NCI-H146 treated with DMSO at 0.1 percent for 48 hours (cell line): ENCODE measurements at regions not wholly inside any gene's neighbourhood (a gene's known extent, or its start where the extent isn't known, plus 50 kb on each side); places are given as distances from the start of the nearest gene placed in this dataset.
"Not testable (repeated sequence)": the region's sequence is repeated elsewhere in the genome, so short reads cannot be mapped to it uniquely, and the experiment has no call there.

Experiments
- DNase-seq: peaks from one replicate; lab custom pipeline; 2025; ENCODE audit not compliant: unreplicated experiment; lab: John Stamatoyannopoulos, UW

GRCh38 chr6:84892671-84893070, 128.3 kb upstream of the TBX18 start:
- no peak for DNase-seq

- no peak for DNase-seq
Measured at GRCh38 chr6:84882768-84883766, 118.7 kb upstream of the TBX18 start.

- not testable (repeated sequence) for DNase-seq
Measured at GRCh38 chr6:84879385-84879784, 115.0 kb upstream of the TBX18 start.

- DNase-seq: no peak
Measured at GRCh38 chr6:84877515-84878210, 113.3 kb upstream of the TBX18 start.

- no peak for DNase-seq
Measured at GRCh38 chr6:84876723-84877514, 112.5 kb upstream of the TBX18 start.

GRCh38 chr6:84872996-84873723, 108.8 kb upstream of the TBX18 start:
- DNase-seq: no peak

GRCh38 chr6:84871925-84872324, 107.5 kb upstream of the TBX18 start:
- DNase-seq: no peak

GRCh38 chr6:84870672-84871071, 106.3 kb upstream of the TBX18 start:
- no peak for DNase-seq

GRCh38 chr6:84868149-84868548, 103.8 kb upstream of the TBX18 start:
- DNase-seq: no peak

- DNase-seq: no peak
Measured at GRCh38 chr6:84867521-84867920, 103.1 kb upstream of the TBX18 start.

GRCh38 chr6:84866715-84867114, 102.3 kb upstream of the TBX18 start:
- no peak for DNase-seq

GRCh38 chr6:84865372-84865771, 101.0 kb upstream of the TBX18 start:
- DNase-seq: not testable (repeated sequence)

GRCh38 chr6:84862843-84863242, 98.4 kb upstream of the TBX18 start:
- DNase-seq: no peak

GRCh38 chr6:84860920-84861319, 96.5 kb upstream of the TBX18 start:
- DNase-seq: no peak

GRCh38 chr6:84860509-84860908, 96.1 kb upstream of the TBX18 start:
- DNase-seq: no peak

GRCh38 chr6:84854811-84855400, 90.5 kb upstream of the TBX18 start:
- no peak for DNase-seq

- no peak for DNase-seq
Measured at GRCh38 chr6:84853901-84854300, 89.5 kb upstream of the TBX18 start.

GRCh38 chr6:84848960-84849359, 84.6 kb upstream of the TBX18 start:
- DNase-seq: no peak

GRCh38 chr6:84847390-84848160, 83.2 kb upstream of the TBX18 start:
- DNase-seq: no peak
